ENCODE measurements at regions not wholly inside any gene's neighbourhood (a gene's known extent, or its start where the extent isn't known, plus 50 kb on each side); places are given as distances from the start of the nearest gene placed in this dataset.

DNA sequence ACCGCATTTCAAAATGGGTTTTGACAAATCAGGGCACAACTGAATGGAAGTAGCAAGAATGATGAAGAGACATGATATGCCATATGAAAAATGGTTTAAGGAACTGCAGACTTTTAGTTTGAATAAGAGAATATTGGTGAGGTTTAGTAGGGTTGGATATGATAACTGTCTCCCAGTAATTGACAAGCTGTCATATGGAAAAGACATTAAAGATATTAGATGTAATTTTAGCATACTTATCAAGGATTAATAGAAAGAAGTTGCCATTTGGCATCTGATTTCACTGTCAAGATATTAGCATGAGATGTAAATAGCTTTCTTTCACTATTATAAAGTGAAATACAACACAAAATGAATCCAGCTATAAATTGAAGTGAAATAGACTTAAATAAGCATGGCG, 169.0 kb upstream of the MPDZ start:
- no peaks in the 10 kb centered on the region for H3K27me3 ChIP-seq
- no peaks in the 10 kb centered on the region for H3K9me3 ChIP-seq
- TF ChIP-seq, protein P1, sequence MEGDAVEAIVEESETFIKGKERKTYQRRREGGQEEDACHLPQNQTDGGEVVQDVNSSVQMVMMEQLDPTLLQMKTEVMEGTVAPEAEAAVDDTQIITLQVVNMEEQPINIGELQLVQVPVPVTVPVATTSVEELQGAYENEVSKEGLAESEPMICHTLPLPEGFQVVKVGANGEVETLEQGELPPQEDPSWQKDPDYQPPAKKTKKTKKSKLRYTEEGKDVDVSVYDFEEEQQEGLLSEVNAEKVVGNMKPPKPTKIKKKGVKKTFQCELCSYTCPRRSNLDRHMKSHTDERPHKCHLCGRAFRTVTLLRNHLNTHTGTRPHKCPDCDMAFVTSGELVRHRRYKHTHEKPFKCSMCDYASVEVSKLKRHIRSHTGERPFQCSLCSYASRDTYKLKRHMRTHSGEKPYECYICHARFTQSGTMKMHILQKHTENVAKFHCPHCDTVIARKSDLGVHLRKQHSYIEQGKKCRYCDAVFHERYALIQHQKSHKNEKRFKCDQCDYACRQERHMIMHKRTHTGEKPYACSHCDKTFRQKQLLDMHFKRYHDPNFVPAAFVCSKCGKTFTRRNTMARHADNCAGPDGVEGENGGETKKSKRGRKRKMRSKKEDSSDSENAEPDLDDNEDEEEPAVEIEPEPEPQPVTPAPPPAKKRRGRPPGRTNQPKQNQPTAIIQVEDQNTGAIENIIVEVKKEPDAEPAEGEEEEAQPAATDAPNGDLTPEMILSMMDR (IDR thresholded peaks at IDR 0.05), result no peak
- TF ChIP-seq POLR2A (IDR thresholded peaks at IDR 0.05), result no peak
- no peak overlapping the region for H3K4me3 ChIP-seq
- no peaks in the 10 kb centered on the region for H3K36me3 ChIP-seq
- DNase-seq, result no peak
- intact Hi-C loops (cut with DNase I; ENCODE audit: low total_unique reads), result no loop called here
- no peaks in the 10 kb centered on the region for H3K4me1 ChIP-seq
- no peak overlapping the region for H3K27ac ChIP-seq

DNA sequence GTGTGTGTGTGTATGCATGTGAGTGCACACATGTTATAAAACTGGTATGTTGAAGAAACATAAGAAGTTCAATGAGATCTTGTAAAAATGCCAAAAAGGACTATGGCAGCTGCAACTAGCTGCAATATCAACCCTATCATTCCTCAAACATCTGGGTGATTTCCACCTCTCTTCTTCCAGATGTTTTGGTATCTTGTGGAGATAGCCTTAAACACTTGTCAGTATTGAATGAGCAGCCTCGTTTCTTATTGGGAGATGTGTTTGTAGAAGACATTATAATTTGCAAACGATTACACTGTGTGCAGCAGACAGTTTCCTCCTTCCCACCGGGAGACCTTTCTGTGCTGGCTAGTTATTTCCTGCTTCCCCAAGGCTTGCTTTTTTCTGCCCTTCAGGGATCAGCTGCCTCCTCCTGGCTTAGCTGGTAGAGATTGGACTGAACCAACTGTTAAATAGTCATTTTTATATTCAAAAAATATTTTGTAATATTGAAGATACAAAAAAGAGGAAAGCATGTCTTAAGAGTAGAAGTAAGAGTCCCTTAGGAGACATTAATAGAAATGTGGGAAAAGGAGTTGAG, 168.4 kb upstream of the MPDZ start:
- no peak for TF ChIP-seq POLR2A (IDR thresholded peaks at IDR 0.05)
- TF ChIP-seq, protein P1 (IDR thresholded peaks at IDR 0.05), result no peak
- intact Hi-C loops (cut with DNase I; ENCODE audit: low total_unique reads), result no loop called here
- DNase-seq, result no peak
- Histone ChIP-seq H3K4me3 (no peak overlapping the region), H3K36me3 (no peaks in the 10 kb centered on the region), H3K27ac (no peak overlapping the region), H3K27me3 (no peaks in the 10 kb centered on the region), H3K4me1 (no peaks in the 10 kb centered on the region), H3K9me3 (no peaks in the 10 kb centered on the region)

DNA sequence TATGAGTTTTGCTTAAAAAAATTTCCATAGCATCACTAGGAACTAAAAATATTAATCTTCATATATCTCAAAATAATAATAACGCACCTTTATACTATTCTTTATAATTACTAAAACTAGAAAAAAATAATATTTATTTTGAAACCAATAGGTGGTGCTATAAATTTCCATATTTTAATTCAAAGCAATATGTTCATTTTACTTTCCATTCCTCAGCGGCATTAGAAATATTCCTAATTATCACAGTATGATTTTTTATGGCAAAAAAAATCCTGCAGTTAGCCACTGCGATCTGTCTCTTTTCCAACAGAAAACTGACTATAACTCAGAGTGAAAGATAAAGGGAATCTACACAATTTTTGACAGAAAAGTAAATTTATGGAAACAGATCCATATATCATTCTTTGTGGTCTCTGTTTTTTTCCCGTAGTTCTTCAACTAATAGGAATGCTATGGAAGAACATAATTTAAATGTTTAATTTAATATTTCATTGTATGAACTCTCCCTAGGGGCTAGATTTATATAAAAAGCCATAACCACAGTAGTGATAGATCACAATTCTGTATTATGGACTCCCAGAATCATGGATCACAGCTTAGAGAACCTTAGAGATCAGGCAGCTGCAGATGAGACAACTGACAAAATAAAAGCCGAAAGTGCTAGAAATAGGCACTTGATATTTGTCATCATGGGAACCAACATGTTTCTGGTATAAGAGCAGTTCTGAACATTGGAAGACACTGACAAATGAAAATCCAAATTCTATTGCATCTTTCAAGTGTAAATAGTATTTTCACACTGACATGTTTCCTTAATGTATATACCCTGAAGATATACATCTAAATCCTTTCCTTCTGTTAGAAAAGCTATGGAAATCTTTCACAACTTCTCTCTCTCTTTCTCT, 167.7 kb upstream of the MPDZ start:
- no peak for DNase-seq
- intact Hi-C loops (cut with DNase I; ENCODE audit: low total_unique reads), result no loop called here
- no peaks in the 10 kb centered on the region for H3K27me3 ChIP-seq
- no peak overlapping the region for H3K4me3 ChIP-seq
- no peaks in the 10 kb centered on the region for H3K4me1 ChIP-seq
- TF ChIP-seq, protein P1 (IDR thresholded peaks at IDR 0.05), result peak; percentile 5 to 32 (median 22)
- no peak for TF ChIP-seq POLR2A (IDR thresholded peaks at IDR 0.05)
- no peaks in the 10 kb centered on the region for H3K36me3 ChIP-seq
- no peak overlapping the region for H3K27ac ChIP-seq
- no peaks in the 10 kb centered on the region for H3K9me3 ChIP-seq

DNA sequence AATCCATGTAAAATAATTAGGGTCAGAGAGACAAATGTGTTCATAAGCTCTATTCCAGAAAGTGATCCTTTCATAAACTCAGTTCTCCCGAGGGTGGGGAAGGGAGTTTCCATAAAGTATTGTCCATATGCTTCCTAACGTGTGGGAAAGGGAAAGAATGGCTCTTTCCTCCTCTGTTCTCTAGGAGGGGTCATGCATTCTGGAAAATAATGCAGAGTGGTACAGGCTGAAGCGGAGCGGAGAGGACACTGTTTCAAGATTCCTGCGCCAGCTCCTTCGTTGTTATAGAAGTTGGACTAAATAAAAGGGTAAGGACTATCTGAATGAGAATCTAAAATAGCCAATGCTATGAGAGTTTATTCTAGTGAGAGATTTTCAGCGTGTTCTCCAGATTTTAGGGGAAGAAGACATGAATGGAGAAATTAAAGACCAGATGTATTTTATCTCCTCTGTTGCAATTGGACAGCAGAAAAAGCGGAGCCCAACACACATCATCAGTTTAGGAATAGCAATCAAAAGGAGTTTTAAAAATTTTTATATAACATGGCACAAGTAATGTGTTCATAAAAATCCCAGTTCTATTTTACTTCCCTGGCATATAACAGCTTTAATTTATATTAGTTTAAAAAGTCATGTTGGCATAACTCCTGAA, 166.9 kb upstream of the MPDZ start:
- DNase-seq, result no peak
- Histone ChIP-seq H3K27ac (no peak overlapping the region), H3K36me3 (no peaks in the 10 kb centered on the region), H3K27me3 (no peaks in the 10 kb centered on the region), H3K9me3 (no peaks in the 10 kb centered on the region), H3K4me1 (no peaks in the 10 kb centered on the region), H3K4me3 (no peak overlapping the region)
- intact Hi-C loops (cut with DNase I; ENCODE audit: low total_unique reads), result no loop called here
- no peak for TF ChIP-seq POLR2A (IDR thresholded peaks at IDR 0.05)
- TF ChIP-seq, protein P1 (IDR thresholded peaks at IDR 0.05), result no peak

DNA sequence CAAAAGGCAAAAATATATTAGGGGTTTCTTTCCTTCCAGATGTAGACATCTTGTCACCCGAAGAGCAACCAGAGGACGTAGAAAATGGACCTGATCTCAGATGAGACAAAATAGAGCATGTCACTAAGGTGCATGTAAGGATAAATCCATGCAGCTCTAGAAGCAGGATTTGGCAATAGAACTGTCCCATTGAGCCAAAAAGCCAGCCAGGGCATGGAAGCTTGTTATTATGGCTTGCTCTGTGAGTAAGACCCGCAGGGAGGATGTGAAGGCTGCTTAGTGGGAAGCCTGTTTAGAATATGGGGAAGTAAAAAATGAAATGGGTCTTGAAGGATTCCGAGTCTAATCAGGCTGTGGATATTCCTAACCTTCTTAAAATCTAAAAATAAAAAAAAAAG, 165.6 kb upstream of the MPDZ start:
- no peak for DNase-seq
- intact Hi-C loops (cut with DNase I; ENCODE audit: low total_unique reads), result no loop called here
- Histone ChIP-seq H3K36me3 (no peaks in the 10 kb centered on the region), H3K9me3 (no peaks in the 10 kb centered on the region), H3K27ac (no peak overlapping the region), H3K4me3 (no peak overlapping the region), H3K27me3 (no peaks in the 10 kb centered on the region), H3K4me1 (no peaks in the 10 kb centered on the region)
- TF ChIP-seq, protein P1 (IDR thresholded peaks at IDR 0.05), result no peak
- no peak for TF ChIP-seq POLR2A (IDR thresholded peaks at IDR 0.05)

Measured in uterus (tissue), 3 donors.